Esophagus squamous epithelium (tissue), 5 donors: ENCODE measurements at regions not wholly inside any gene's neighbourhood (a gene's known extent, or its start where the extent isn't known, plus 50 kb on each side); places are given as distances from the start of the nearest gene placed in this dataset.
"Not testable (repeated sequence)": the region's sequence is repeated elsewhere in the genome, so short reads cannot be mapped to it uniquely, and the experiment has no call there.

Source experiments
- DNase-seq: peaks from one replicate; lab custom pipeline; 2025; lab: John Stamatoyannopoulos, UW
- H3K27ac ChIP-seq, 4 donors: fragments of 200-600 bp; sonication (generic); one replicate each; pipeline ENCODE4 v1.5.1; 2016 to 2019; ENCODE audit warnings: mild to moderate bottlenecking in 1 of 4
- H3K27me3 ChIP-seq, 4 donors: fragments of 200-600 bp; sonication (generic); 1 replicate in 3 of 4; 2 replicates in 1 of 4; pipeline versions ENCODE4 v1.5.1 to v1.6.0; 2017 to 2021; ENCODE audit warnings: antibody characterized with exemption in 1 of 4
- H3K36me3 ChIP-seq, 3 donors: fragments of 200-600 bp; sonication (generic); one replicate each; pipeline ENCODE4 v1.5.1; 2016 to 2019
- H3K4me1 ChIP-seq, 3 donors: fragments of 200-600 bp; sonication (generic); one replicate each; pipeline ENCODE4 v1.5.1; 2017 to 2019
- H3K4me3 ChIP-seq, 4 donors: fragments of 200-600 bp; sonication (generic); 1 replicate in 3 of 4; 2 replicates in 1 of 4; pipeline ENCODE4 v1.5.1; 2016 to 2019; ENCODE audit warnings: mild to moderate bottlenecking in 2 of 4, moderate library complexity in 1 of 4
- H3K9me3 ChIP-seq, 3 donors: fragments of 200-600 bp; sonication (generic); one replicate each; pipeline ENCODE4 v1.5.1; 2016 to 2019
- POLR2A ChIP-seq, 4 donors: fragments of 450-650 bp; IDR thresholded peaks; one replicate each; pipeline ENCODE4 v1.6.1; 2017; ENCODE audit warnings: antibody characterized with exemption in 4 of 4, mild to moderate bottlenecking in 4 of 4, moderate library complexity in 3 of 4
- WGBS, 2 donors: methylation state at CpG; one replicate each; pipeline ENCODE4 v1.1.5; 2018; 5-methylcytosine and 5-hydroxymethylcytosine counted together
- intact Hi-C: fragments of 100-400 bp; cut with DNase I; formaldehyde crosslinking; loops from one replicate; pipeline ENCODE4 v1.15.0; 2022
- TF ChIP-seq, protein P1 (sequence below), 6 experiments: fragments of 450-650 bp in 4 of 6; fragments of 200-600 bp in 2 of 6; sonication (generic) in 2 of 6; IDR thresholded peaks; one replicate each; pipeline ENCODE4 v1.5.1; 2016 to 2019; ENCODE audit warnings: antibody characterized with exemption in 6 of 6, mild to moderate bottlenecking in 4 of 6, moderate library complexity in 4 of 6
- donor health status: DM: yes; HTN: yes; CAD: no.

DNA sequence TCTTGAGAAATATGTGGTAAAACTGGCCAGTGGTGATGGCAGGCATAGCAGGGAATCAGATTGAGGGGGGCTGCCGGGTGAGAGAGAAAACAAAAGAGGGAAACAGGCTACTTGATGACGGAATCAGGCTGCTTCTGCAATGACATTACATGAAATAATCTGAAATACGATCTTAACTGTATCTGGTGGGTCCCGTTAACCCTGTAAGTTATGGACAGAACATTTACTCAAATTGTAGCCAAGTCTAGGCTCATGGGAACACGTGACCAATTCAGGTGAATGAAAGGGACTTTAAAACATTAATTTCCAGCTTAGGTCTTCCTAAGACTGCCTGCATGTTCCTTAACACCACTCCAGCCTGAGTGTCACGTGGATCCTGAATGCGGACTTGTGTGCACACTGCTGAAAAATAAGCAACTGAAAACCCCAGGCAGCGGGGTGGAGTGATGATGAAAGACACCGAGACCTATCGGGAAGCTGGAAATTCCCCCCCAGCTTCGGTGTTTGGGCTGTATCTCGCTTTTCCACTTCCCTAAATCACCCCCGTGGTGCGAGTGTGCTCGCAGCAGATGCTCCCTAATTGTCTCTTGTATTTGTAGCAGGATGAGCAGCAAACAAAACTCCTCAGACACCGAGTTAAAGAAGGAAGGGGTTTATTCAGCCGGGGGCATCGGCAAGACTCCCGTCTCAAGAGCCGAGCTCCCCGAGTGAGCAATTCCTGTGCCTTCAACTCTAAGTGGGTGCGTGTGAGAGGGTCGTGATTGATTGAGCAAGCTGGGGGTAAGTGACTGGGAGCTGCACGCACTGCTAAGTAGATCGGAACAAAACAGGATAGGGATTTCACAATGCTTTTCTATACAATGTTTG lies 145.0 kb upstream of the GRK3 start:
- TF ChIP-seq POLR2A (IDR thresholded peaks at IDR 0.05): no peak
- TF ChIP-seq, protein P1, sequence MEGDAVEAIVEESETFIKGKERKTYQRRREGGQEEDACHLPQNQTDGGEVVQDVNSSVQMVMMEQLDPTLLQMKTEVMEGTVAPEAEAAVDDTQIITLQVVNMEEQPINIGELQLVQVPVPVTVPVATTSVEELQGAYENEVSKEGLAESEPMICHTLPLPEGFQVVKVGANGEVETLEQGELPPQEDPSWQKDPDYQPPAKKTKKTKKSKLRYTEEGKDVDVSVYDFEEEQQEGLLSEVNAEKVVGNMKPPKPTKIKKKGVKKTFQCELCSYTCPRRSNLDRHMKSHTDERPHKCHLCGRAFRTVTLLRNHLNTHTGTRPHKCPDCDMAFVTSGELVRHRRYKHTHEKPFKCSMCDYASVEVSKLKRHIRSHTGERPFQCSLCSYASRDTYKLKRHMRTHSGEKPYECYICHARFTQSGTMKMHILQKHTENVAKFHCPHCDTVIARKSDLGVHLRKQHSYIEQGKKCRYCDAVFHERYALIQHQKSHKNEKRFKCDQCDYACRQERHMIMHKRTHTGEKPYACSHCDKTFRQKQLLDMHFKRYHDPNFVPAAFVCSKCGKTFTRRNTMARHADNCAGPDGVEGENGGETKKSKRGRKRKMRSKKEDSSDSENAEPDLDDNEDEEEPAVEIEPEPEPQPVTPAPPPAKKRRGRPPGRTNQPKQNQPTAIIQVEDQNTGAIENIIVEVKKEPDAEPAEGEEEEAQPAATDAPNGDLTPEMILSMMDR (IDR thresholded peaks at IDR 0.05): no peak
- intact Hi-C loops: no loop called here
- WGBS, 2 donors: 8 to 9% methylated on average over 23 to 25 of the region's 25 CpGs
- Histone ChIP-seq H3K4me1 (peaks cover 13 to 31% (median 16%) of the 10 kb centered on the region in 3 donors), H3K9me3 (no peaks in the 10 kb centered on the region), H3K27ac (no peak overlapping the region), H3K4me3 (peak overlapping the region in 3 of 4 donors; percentile 2 to 50 (median 23)), H3K27me3 (peaks cover 8 to 83% (median 9%) of the 10 kb centered on the region in 4 donors), H3K36me3 (no peaks in the 10 kb centered on the region)
- DNase-seq: no peak

DNA sequence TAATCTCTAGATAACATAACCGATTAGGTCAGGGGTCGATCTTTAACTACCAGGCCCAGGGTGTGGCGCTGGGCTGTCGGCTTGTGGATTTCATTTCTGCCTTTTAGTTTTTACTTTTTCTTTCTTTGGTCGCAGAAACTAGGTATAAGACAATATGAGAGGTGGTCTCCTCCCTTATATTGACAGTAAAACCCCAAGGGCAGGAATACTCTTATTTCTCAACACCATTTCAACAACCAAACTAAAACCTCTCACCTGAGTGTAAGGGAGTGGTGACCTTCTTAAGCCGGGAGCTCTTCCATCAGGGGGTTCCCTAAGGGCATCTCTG lies 144.4 kb upstream of the GRK3 start:
- Histone ChIP-seq H3K4me3 (peak overlapping the region in 1 of 4 donors; percentile 50), H3K4me1 (peaks cover 13 to 31% (median 16%) of the 10 kb centered on the region in 3 donors), H3K27me3 (peaks cover 8 to 89% (median 9%) of the 10 kb centered on the region in 4 donors)
- H3K27ac ChIP-seq, DNase-seq, intact Hi-C loops, H3K36me3 ChIP-seq, H3K9me3 ChIP-seq: not testable (repeated sequence)
- WGBS, 2 donors: 37 to 44% methylated on average over 5 to 6 of the region's 6 CpGs

DNA sequence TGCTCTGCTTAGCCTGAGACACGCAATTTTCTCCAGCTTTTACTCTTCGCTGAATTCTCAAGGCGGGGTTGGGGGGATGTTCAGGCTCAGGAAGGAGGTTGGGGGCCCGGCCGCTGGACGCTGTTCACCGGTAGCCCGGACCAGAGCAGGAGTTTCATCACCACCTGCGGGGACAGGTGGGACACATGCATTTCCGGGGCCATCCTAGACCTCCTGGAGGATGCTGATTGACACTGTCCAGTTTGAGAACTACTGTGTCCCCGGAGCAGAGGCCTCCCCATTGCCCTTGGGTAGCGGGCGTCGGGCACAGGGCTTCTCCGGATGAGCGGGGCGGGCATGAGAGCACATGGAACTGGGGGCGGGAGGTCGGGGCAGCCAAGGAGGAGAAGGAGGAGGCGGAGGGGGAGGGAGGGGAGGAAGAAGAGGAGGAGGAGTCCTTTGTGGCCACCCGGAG lies 144.0 kb upstream of the GRK3 start:
- peaks cover 13 to 31% (median 16%) of the 10 kb centered on the region in 3 donors for H3K4me1 ChIP-seq
- H3K9me3 ChIP-seq: no peaks in the 10 kb centered on the region
- no peaks in the 10 kb centered on the region for H3K36me3 ChIP-seq
- no peak for TF ChIP-seq POLR2A (IDR thresholded peaks at IDR 0.05)
- TF ChIP-seq, protein P1 (IDR thresholded peaks at IDR 0.05): no peak
- peak overlapping the region in 2 of 4 donors; percentile 37 to 62 for H3K4me3 ChIP-seq
- H3K27ac ChIP-seq: no peak overlapping the region
- no peak for DNase-seq
- 0 to 50% methylated on average over 2 to 5 of the region's 21 CpGs for WGBS, 2 donors
- peaks cover 8 to 89% (median 9%) of the 10 kb centered on the region in 4 donors for H3K27me3 ChIP-seq
- intact Hi-C loops: no loop called here

DNA sequence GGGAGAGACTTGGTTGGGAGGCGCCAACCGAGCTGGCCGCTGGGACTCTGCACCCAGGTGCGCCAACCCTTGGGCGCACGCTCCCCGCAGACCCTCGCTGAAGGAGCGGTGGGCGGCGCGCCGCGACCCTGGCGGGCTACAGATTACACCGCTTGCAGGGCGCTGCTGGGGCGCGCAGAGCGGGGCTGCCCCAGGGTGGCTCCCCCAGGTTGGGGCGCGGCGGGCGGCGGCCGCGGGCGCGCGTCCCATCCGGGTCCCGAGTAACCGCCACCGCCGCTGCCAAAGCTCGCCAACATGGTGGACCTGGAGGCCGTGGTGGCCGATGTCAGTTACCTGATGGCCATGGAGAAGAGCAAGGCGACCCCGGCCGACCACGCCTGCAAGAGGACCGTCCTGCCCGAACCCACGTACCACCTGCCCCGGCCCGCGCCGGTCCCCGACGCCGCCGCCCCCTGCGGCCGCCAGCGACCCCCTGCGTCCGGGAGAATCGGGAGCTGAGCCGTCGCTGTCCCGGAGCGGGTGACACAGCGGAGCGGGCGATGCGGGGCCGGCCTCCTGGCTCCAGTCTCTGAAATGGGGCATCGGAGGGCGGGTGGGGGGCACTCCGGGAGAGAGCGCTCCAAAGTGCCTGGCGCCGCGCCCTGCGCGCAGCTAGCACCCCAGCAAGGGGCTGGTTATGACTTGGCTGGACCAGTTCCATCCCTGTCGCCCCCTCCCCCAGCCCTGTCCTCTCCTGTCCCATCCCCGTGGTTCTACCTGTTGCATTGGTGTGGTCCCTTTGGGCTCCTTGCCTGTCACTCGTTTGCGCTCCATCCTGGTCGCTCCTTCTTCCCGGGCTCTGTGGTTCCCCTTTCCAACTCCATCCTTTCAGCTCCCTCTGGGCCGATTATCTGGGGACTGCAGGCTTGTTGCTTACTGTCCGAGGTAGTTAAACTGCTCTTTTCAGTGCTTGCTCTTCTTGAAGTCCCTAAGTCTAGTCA lies 143.3 kb upstream of the GRK3 start:
- H3K27me3 ChIP-seq: peaks cover 8 to 88% (median 9%) of the 10 kb centered on the region in 4 donors
- no peak for DNase-seq
- TF ChIP-seq, protein P1 (IDR thresholded peaks at IDR 0.05): no peak
- no peak for TF ChIP-seq POLR2A (IDR thresholded peaks at IDR 0.05)
- WGBS, 2 donors: 2 to 6% methylated on average over 22 to 23 of the region's 85 CpGs
- H3K36me3 ChIP-seq: no peaks in the 10 kb centered on the region
- no peaks in the 10 kb centered on the region for H3K9me3 ChIP-seq
- no peak overlapping the region for H3K27ac ChIP-seq
- H3K4me1 ChIP-seq: peaks cover 13 to 31% (median 16%) of the 10 kb centered on the region in 3 donors
- H3K4me3 ChIP-seq: peak overlapping the region in 2 of 4 donors; percentile 37 to 62
- intact Hi-C loops: no loop called here

DNA sequence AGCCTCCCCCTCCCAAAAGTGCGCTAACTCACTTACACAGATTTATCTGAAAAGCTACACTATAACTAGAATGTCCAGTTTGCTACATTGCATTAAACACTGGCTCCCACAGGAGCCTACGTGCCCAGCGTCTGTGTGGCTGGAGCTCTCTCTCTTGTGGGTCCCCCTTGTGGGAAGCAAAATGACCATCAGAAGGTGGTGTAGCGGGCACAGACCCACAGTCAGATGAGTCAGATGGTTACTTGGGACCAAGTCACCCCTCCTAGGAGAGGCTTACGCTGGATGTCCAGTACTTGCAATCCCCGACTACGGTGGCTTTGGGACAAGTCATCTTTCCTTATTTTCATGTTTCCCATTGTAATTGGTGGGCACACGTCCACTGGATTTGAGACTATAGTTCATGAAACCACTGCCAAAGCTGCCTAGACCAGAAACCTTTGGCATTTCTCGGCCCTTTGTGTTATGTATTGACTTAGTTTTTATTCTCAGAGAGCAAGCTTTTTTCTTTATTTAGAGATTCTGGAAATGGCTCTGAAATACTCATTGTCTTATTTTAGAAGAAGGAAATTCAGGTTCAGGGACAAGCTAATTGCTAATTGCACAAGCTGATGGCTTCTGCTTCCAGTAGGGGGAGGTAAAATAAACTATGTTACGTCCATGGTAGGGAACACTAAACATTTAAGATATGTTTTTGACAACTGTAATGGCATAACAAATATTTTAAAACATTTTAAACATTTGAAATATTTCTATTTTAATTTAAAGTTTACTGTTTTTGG lies 137.8 kb upstream of the GRK3 start:
- WGBS, 2 donors: 71 to 75% methylated on average over 8 to 10 of the region's 10 CpGs
- H3K27ac ChIP-seq, intact Hi-C loops, H3K4me3 ChIP-seq, H3K4me1 ChIP-seq, DNase-seq, H3K9me3 ChIP-seq, H3K36me3 ChIP-seq: not testable (repeated sequence)
- peaks cover 0 to 67% (median 1%) of the 10 kb centered on the region in 4 donors for H3K27me3 ChIP-seq

DNA sequence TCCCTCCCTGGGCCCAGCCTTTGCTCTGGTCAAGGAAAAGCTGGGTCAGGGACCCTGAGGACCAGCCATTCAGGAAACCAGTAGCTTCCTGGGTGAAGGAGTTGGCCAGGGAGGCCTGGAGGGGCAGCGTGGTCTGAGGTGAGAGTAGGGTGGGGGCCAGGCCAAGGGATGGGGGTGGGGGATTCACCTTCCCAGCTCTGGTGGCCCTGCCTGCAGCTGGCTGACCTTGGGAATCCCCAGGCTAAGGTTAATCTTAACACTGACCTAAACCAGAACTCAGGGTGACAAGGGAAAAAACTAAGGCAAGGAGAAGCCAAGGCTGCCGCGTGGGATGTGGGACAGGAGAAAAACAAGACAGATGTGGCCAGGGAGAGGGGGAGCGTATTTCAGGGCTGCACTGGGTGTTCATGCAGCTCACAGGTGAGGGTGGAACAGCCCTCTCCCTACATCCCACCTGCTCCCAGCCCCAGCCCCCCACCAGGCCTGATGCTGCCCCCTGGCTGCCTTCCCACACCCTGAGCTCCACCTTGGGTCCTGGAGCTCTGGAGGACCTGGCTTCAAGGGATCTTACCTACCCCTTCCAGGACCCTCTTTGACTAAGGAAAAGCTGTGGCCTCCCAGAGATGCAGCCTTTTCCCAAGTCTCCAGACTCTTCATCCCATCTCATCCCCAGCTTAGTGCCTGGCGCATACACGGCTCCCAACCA lies 132.7 kb upstream of the GRK3 start:
- WGBS, 2 donors: 75 to 100% methylated on average over 2 of the region's 6 CpGs
- DNase-seq, intact Hi-C loops, H3K27ac ChIP-seq, H3K36me3 ChIP-seq, H3K4me1 ChIP-seq, H3K4me3 ChIP-seq, H3K9me3 ChIP-seq: not testable (repeated sequence)
- H3K27me3 ChIP-seq: peaks cover 0 to 33% (median 0%) of the 10 kb centered on the region in 4 donors

DNA sequence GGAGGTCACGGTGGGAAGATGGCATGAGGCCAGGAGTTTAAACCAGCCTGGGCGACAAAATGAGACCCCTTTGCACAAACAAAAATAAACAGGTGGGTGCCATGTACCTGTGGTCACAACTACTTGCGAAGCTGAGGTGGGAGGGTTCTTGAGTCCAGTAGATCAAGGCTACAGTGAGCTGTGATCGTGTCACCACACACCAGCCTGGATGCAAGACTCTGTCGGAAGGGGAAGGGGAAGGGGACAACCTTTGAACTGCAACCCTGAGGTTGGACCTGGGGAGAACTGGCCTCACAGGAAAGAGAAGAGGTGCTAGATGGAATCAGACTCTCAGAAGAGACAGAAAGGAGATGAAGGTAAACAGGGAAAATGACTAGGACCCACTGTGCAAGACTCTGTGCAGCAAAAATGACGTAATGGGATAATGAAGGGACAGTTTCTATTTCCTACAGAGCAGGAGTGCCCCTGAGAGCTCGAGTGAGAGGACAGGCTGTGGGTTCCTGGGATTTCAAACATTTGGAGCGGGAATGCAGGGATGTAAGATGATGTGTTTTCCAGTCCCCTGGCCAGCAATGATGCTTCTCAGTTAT lies 131.0 kb upstream of the GRK3 start:
- H3K9me3 ChIP-seq, H3K36me3 ChIP-seq, H3K4me1 ChIP-seq, intact Hi-C loops, H3K4me3 ChIP-seq, H3K27ac ChIP-seq, DNase-seq: not testable (repeated sequence)
- peaks cover 0 to 23% (median 0%) of the 10 kb centered on the region in 4 donors for H3K27me3 ChIP-seq
- WGBS, 2 donors: 61 to 64% methylated on average over 8 of the region's 8 CpGs
